ENCODE measurements at regions not wholly inside any gene's neighbourhood (a gene's known extent, or its start where the extent isn't known, plus 50 kb on each side); places are given as distances from the start of the nearest gene placed in this dataset.

DNA sequence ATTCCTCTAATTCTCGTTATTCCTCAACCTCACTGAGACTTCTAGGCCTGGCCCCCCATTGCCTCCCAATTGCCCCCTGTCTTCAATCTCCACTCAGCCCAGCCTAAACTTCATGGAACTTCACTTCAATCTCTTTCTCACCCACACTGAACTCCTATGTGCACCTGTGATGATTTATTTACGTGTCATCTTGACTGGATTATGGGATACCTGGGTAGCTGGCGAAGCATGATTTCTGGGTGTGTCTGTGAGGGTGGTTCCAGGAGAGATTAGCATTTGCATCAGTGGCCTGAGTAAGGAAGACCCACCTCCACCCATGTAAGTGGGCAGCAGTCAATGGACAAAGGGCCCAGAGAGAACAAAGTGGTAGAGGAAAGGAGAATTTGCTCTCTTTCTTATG, 587.0 kb downstream of the NPHP4 start:
- H3K4me1 Mint-ChIP-seq (ENCODE audit: low read depth): no peaks in the 10 kb centered on the region
- peaks cover 75% of the 10 kb centered on the region for H3K9me3 Mint-ChIP-seq
- H3K27me3 Mint-ChIP-seq (ENCODE audit: insufficient read depth): no peaks in the 10 kb centered on the region
- no peak overlapping the region for H3K27ac Mint-ChIP-seq
- no peak overlapping the region for H3K4me3 Mint-ChIP-seq
- DNase-seq: no peak
- TF ChIP-seq, protein P1, sequence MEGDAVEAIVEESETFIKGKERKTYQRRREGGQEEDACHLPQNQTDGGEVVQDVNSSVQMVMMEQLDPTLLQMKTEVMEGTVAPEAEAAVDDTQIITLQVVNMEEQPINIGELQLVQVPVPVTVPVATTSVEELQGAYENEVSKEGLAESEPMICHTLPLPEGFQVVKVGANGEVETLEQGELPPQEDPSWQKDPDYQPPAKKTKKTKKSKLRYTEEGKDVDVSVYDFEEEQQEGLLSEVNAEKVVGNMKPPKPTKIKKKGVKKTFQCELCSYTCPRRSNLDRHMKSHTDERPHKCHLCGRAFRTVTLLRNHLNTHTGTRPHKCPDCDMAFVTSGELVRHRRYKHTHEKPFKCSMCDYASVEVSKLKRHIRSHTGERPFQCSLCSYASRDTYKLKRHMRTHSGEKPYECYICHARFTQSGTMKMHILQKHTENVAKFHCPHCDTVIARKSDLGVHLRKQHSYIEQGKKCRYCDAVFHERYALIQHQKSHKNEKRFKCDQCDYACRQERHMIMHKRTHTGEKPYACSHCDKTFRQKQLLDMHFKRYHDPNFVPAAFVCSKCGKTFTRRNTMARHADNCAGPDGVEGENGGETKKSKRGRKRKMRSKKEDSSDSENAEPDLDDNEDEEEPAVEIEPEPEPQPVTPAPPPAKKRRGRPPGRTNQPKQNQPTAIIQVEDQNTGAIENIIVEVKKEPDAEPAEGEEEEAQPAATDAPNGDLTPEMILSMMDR (IDR thresholded peaks at IDR 0.05): no peak
- H3K36me3 Mint-ChIP-seq (ENCODE audit: low read depth): peaks cover 5% of the 10 kb centered on the region; the same call in 1 of the 2 replicates

DNA sequence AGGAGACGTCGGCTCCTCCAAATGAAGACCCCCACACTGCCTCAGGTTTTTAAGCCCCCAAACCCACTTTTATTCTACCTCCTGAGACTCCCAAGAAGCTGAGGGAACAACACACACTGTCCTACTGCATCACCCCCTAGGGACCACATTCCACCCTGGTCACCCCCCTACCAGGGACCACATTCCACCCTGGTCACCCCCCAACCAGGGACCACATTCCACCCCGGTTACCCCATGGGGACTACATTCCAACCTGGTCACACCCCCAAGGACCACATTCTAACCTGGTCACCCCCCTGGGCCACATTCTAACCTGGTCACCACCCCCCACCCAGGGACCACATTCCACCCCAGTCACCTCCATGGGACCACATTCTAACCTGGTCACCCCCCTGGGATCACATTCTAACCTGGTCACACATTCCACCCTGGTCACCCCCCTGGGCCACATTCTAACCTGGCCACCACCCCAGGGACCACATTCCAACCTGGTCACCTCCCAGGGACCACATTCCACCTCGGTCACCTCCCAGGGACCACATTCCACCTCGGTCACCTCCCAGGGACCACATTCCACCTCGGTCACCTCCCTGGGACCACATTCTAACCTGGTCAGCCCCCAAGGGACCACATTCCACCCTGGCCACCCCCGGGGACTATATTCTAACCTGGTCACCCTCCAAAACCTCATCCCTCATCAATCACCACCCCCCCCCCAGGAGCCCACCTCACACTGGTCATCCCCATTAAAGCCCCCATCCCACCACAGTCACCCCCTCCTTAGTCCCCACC, 587.6 kb downstream of the NPHP4 start:
- Mint-ChIP-seq H3K9me3 (peaks cover 75% of the 10 kb centered on the region), H3K36me3 (ENCODE audit: low read depth) (peaks cover 5% of the 10 kb centered on the region; the same call in 1 of the 2 replicates), H3K4me1 (ENCODE audit: low read depth) (no peaks in the 10 kb centered on the region), H3K27me3 (ENCODE audit: insufficient read depth) (no peaks in the 10 kb centered on the region), H3K4me3 (no peak overlapping the region), H3K27ac (no peak overlapping the region)
- DNase-seq: no peak
- TF ChIP-seq, protein P1 (IDR thresholded peaks at IDR 0.05): no peak

DNA sequence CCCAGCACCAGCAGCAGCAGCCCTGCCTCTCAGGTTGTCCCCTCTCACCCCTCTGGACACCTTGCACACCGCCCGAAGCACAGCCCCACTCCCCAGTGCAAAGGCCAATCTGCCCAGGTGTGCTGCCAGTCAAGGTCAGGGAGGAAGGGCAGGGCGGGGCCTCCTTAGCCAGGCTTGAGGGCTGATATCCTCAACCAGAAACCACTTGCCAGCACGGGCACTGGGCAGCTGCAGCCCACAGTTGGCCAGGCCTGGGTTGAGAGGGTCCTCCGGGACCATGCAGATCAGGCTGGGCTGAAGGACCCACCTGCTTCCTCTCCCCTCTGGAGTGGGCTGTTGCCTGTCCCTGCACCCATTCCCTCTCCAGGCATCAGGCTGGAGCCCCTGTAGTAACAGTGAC, 588.3 kb downstream of the NPHP4 start:
- H3K9me3 Mint-ChIP-seq: peaks cover 76% of the 10 kb centered on the region
- no peaks in the 10 kb centered on the region for H3K4me1 Mint-ChIP-seq (ENCODE audit: low read depth)
- H3K36me3 Mint-ChIP-seq (ENCODE audit: low read depth): peaks cover 8% of the 10 kb centered on the region; the same call in 1 of the 2 replicates
- H3K4me3 Mint-ChIP-seq: no peak overlapping the region
- DNase-seq: no peak
- TF ChIP-seq, protein P1 (IDR thresholded peaks at IDR 0.05): no peak
- H3K27ac Mint-ChIP-seq: no peak overlapping the region
- H3K27me3 Mint-ChIP-seq (ENCODE audit: insufficient read depth): no peaks in the 10 kb centered on the region

DNA sequence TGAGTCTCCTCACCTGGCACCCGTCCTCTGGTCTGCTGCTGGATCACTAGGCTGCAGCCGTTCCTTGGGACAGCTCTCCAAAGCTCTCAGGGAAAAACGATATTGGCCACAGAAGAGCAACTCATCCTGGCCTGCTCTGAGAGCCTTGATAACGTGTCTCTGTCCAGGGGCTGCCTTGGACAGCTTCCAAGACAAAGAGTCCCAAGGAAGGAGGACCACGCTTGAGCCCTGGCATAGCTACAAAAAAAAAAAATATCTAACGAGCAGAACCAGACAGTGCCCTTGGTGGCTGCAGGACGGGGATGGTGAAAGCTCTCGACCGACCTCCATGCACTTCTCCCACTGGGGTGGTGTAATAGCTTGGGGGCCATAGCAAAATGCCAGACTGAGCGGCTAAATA, 589.6 kb downstream of the NPHP4 start:
- Mint-ChIP-seq H3K4me3 (no peak overlapping the region), H3K27ac (no peak overlapping the region), H3K9me3 (peaks cover 76% of the 10 kb centered on the region), H3K36me3 (ENCODE audit: low read depth) (peaks cover 6% of the 10 kb centered on the region; the same call in 1 of the 2 replicates), H3K27me3 (ENCODE audit: insufficient read depth) (no peaks in the 10 kb centered on the region), H3K4me1 (ENCODE audit: low read depth) (no peaks in the 10 kb centered on the region)
- no peak for DNase-seq
- TF ChIP-seq, protein P1 (IDR thresholded peaks at IDR 0.05): no peak

DNA sequence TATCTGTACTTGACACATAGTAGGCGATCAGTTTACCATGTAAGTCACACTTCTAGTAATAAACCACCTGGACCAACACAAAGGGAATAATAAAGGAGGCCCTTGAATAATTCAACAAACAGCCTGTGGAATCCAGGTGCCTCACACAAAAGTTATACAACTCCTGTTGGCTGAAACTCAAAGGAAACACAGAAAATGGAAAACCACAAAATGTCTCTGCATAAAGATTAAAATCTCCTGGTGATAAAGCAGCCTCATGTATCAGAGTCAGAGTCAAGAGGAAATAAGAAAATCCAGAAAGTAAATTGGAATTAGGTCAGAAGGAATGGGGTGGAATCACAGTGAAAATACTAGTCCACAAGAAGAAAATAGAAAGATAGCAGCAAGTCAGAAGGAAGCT, 592.5 kb downstream of the NPHP4 start:
- Mint-ChIP-seq H3K4me1 (ENCODE audit: low read depth) (no peaks in the 10 kb centered on the region), H3K9me3 (peaks cover 57% of the 10 kb centered on the region), H3K27ac (no peak overlapping the region), H3K4me3 (no peak overlapping the region), H3K27me3 (ENCODE audit: insufficient read depth) (no peaks in the 10 kb centered on the region; the same call in 1 of the 2 replicates), H3K36me3 (ENCODE audit: low read depth) (peaks cover 6% of the 10 kb centered on the region; the same call in 1 of the 2 replicates)
- no peak for DNase-seq
- TF ChIP-seq, protein P1 (IDR thresholded peaks at IDR 0.05): no peak
